ENCODE measurements at regions not wholly inside any gene's neighbourhood (a gene's known extent, or its start where the extent isn't known, plus 50 kb on each side); places are given as distances from the start of the nearest gene placed in this dataset.

- no peak for DNase-seq
Observed at GRCh38 chr7:148472406-148472805, 118.2 kb upstream of the C7orf33 start.

GRCh38 chr7:148473703-148474480, 116.7 kb upstream of the C7orf33 start:
- no peak for DNase-seq

- no peak for DNase-seq
Observed at GRCh38 chr7:148474481-148475025, 116.0 kb upstream of the C7orf33 start.

- no peak for DNase-seq
Observed at GRCh38 chr7:148478551-148478950, 112.0 kb upstream of the C7orf33 start.

GRCh38 chr7:148480479-148481146, 110.0 kb upstream of the C7orf33 start:
- DNase-seq, result no peak

- DNase-seq, result no peak
Observed at GRCh38 chr7:148481147-148481526, 109.4 kb upstream of the C7orf33 start.

- DNase-seq, result no peak
Observed at GRCh38 chr7:148481971-148482626, 108.5 kb upstream of the C7orf33 start.

- no peak for DNase-seq
Observed at GRCh38 chr7:148483515-148484308, 106.9 kb upstream of the C7orf33 start.

GRCh38 chr7:148484486-148484885, 106.1 kb upstream of the C7orf33 start:
- DNase-seq, result no peak

- DNase-seq, result no peak
Observed at GRCh38 chr7:148485618-148486017, 104.9 kb upstream of the C7orf33 start.

- DNase-seq, result no peak
Observed at GRCh38 chr7:148486937-148487336, 103.6 kb upstream of the C7orf33 start.

GRCh38 chr7:148487912-148488311, 102.7 kb upstream of the C7orf33 start:
- no peak for DNase-seq

- no peak for DNase-seq
Observed at GRCh38 chr7:148489678-148490077, 100.9 kb upstream of the C7orf33 start.

GRCh38 chr7:148492157-148492860, 98.3 kb upstream of the C7orf33 start:
- no peak for DNase-seq

GRCh38 chr7:148495605-148496004, 95.0 kb upstream of the C7orf33 start:
- no peak for DNase-seq

GRCh38 chr7:148500978-148501377, 89.6 kb upstream of the C7orf33 start:
- no peak for DNase-seq

- DNase-seq, result no peak
Observed at GRCh38 chr7:148503900-148504487, 86.6 kb upstream of the C7orf33 start.

GRCh38 chr7:148505645-148506375, 84.8 kb upstream of the C7orf33 start:
- DNase-seq, result no peak

- DNase-seq, result peak; percentile 27
Observed at GRCh38 chr7:148507064-148507573, 83.4 kb upstream of the C7orf33 start.

GRCh38 chr7:148507787-148508186, 82.8 kb upstream of the C7orf33 start:
- DNase-seq, result peak; percentile 46

GRCh38 chr7:148514236-148514635, 76.3 kb upstream of the C7orf33 start:
- DNase-seq, result no peak
